ENCODE measurements at regions not wholly inside any gene's neighbourhood (a gene's known extent, or its start where the extent isn't known, plus 50 kb on each side); places are given as distances from the start of the nearest gene placed in this dataset.

DNA sequence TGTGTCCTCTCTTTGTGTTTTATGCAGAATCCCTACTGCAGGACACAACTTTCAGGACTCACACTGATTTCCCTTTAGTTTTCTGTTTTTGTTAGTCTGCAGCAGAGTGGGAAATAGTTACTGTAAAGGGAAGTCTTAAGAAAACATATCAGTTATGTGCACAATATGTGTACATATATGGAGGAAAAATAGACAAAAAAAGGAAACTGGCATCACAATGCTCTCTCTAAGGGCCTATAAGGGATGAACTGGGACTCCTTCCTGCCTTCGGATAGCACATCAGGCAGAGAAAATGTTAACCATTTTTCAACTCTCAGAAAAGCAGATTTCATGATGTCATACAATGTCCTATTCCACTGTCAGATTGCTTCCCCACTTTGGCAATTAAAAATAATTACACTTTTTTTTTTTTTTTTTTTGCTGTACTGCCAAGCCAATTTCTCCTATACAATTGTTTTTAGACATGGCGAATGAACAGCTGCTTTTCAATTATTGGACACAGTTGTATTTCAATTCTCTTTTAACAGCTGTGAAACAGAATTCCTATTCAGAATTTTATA, 112.5 kb upstream of the KCNJ16 start:
- Histone ChIP-seq H3K4me1 (ENCODE audit: insufficient read depth, low read length) (no peaks in the 10 kb centered on the region), H3K27me3 (ENCODE audit: insufficient read depth, low read length, poor library complexity, severe bottlenecking) (no peaks in the 10 kb centered on the region), H3K9me3 (ENCODE audit: low read length) (no peaks in the 10 kb centered on the region), H3K4me3 (ENCODE audit: low read length) (no peak overlapping the region), H3K36me3 (ENCODE audit: insufficient read depth, low read length) (no peaks in the 10 kb centered on the region), H3K27ac (ENCODE audit: low read depth, low read length) (no peak overlapping the region)
- H3K9me3 Mint-ChIP-seq = peaks cover 0 to 5% (median 3%) of the 10 kb centered on the region in 5 donors
- no peak overlapping the region for H3K27ac Mint-ChIP-seq
- ChIA-PET CTCF (no interaction called here), POLR2A (no interaction called here)
- H3K27me3 Mint-ChIP-seq = no peaks in the 10 kb centered on the region
- no peaks in the 10 kb centered on the region for H3K4me1 Mint-ChIP-seq
- H3K4me3 Mint-ChIP-seq = no peak overlapping the region
- no peak for DNase-seq
- no peaks in the 10 kb centered on the region for H3K36me3 Mint-ChIP-seq

DNA sequence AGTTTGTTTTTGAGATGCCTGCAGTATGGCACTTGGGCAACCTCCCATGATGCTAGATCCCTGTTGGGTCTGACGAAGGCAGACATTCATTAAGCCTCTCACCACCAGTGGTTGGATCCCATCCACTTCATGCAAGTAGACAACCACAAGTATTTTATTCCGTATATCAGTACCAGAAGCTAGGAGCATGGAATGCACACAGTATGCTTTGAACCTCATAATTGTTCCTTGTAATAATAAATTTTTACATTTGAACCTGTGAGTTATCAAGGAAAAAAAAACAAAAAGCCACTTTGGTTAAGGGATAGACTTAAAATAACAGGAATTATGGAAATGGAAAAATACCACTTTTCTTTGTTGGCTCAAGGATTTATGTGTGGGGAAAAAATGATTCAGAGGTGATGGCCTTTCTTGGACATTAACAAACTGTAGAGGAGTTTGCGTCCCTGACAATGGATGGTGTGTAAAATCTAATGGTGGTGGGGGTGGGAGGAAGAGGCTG, 107.1 kb upstream of the KCNJ16 start:
- Mint-ChIP-seq H3K27ac (no peak overlapping the region), H3K27me3 (peaks cover 0 to 1% of the 10 kb centered on the region in 2 donors), H3K4me1 (no peaks in the 10 kb centered on the region), H3K4me3 (no peak overlapping the region), H3K9me3 (peaks cover 0 to 5% (median 3%) of the 10 kb centered on the region in 5 donors), H3K36me3 (no peaks in the 10 kb centered on the region)
- Histone ChIP-seq H3K36me3 (ENCODE audit: insufficient read depth, low read length) (no peaks in the 10 kb centered on the region), H3K27me3 (ENCODE audit: insufficient read depth, low read length, poor library complexity, severe bottlenecking) (no peaks in the 10 kb centered on the region), H3K27ac (ENCODE audit: low read depth, low read length) (no peak overlapping the region), H3K4me1 (ENCODE audit: insufficient read depth, low read length) (no peaks in the 10 kb centered on the region), H3K9me3 (ENCODE audit: low read length) (no peaks in the 10 kb centered on the region), H3K4me3 (ENCODE audit: low read length) (no peak overlapping the region)
- POLR2A ChIA-PET = no interaction called here
- no peak for DNase-seq
- CTCF ChIA-PET = no interaction called here

DNA sequence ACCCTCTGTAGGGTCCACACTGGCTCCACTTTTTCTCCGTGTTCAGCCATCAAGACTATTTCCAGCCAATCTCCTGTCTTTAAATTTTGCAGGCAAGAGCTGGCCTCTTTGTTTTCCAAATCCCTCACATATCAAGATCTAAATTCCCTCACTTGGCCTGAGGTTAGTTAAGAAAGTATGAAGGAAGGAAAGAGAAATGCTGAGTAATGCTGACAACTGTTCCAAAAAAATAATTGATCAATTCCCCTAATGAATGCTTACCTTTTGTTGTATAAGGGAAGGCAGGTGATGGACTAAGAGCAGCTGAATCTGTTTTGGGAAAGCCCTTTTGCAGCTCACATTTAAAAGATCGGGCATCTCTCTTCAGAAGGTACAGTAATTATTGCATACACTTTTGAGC, 105.1 kb upstream of the KCNJ16 start:
- Mint-ChIP-seq H3K27me3 (peaks cover 0 to 1% of the 10 kb centered on the region in 2 donors), H3K4me3 (no peak overlapping the region), H3K36me3 (no peaks in the 10 kb centered on the region), H3K27ac (no peak overlapping the region), H3K9me3 (peaks cover 0 to 8% (median 3%) of the 10 kb centered on the region in 5 donors), H3K4me1 (no peaks in the 10 kb centered on the region)
- Histone ChIP-seq H3K27ac (ENCODE audit: low read depth, low read length) (no peak overlapping the region), H3K36me3 (ENCODE audit: insufficient read depth, low read length) (no peaks in the 10 kb centered on the region), H3K4me3 (ENCODE audit: low read length) (no peak overlapping the region), H3K9me3 (ENCODE audit: low read length) (no peaks in the 10 kb centered on the region), H3K27me3 (ENCODE audit: insufficient read depth, low read length, poor library complexity, severe bottlenecking) (no peaks in the 10 kb centered on the region), H3K4me1 (ENCODE audit: insufficient read depth, low read length) (no peaks in the 10 kb centered on the region)
- POLR2A ChIA-PET = no interaction called here
- no peak for DNase-seq
- CTCF ChIA-PET = no interaction called here

DNA sequence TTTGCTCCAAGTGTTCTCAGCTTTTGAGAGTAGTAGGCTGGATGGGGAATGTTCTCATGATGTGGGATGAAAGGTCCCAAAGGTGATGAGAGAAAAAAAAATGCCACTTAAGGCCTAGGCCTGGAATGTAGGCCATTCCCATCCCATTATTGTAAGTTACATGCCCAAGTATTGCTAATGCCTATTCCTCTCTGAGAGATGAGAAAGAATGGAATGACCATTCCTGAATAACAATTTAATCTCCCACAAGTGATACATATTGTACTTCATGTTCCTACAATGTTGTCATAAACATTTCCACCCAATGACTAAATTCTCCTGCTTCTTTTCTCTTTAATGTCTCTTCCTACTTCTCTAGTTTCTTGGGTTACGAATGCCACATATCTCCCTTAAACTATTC, 102.8 kb upstream of the KCNJ16 start:
- Histone ChIP-seq H3K4me1 (ENCODE audit: insufficient read depth, low read length) (no peaks in the 10 kb centered on the region), H3K27ac (ENCODE audit: low read depth, low read length) (no peak overlapping the region), H3K36me3 (ENCODE audit: insufficient read depth, low read length) (no peaks in the 10 kb centered on the region), H3K27me3 (ENCODE audit: insufficient read depth, low read length, poor library complexity, severe bottlenecking) (no peaks in the 10 kb centered on the region), H3K9me3 (ENCODE audit: low read length) (no peaks in the 10 kb centered on the region), H3K4me3 (ENCODE audit: low read length) (no peak overlapping the region)
- Mint-ChIP-seq H3K27ac (no peak overlapping the region), H3K4me1 (no peaks in the 10 kb centered on the region), H3K36me3 (no peaks in the 10 kb centered on the region), H3K9me3 (peaks cover 0 to 8% (median 0%) of the 10 kb centered on the region in 5 donors), H3K4me3 (no peak overlapping the region), H3K27me3 (peaks cover 0 to 1% of the 10 kb centered on the region in 2 donors)
- CTCF ChIA-PET = no interaction called here
- DNase-seq = no peak
- POLR2A ChIA-PET = no interaction called here

DNA sequence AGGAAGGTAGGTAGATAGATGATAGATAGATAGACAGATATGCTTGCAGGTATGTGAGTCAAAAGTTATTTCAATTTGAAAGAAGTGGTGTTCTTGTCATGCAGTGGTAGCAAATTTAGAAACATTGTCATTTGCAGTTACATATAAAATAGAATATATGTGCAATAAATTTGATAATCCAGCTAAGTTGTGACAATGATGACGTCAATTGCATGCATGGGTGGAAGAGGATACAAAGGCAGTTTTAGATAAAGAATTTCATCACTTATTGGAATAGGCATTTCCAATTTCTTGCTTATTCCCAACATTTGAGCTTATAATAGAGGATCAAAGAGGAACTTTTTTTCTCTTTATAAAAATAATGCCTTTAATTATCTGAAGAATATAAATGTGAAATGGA, 99.2 kb upstream of the KCNJ16 start:
- Mint-ChIP-seq H3K27me3 (peaks cover 0 to 1% of the 10 kb centered on the region in 2 donors), H3K9me3 (peaks cover 0 to 7% (median 0%) of the 10 kb centered on the region in 5 donors), H3K4me3 (no peak overlapping the region), H3K4me1 (no peaks in the 10 kb centered on the region), H3K27ac (no peak overlapping the region), H3K36me3 (no peaks in the 10 kb centered on the region)
- DNase-seq = no peak
- no peaks in the 10 kb centered on the region for H3K4me1 ChIP-seq (ENCODE audit: insufficient read depth, low read length)
- no peaks in the 10 kb centered on the region for H3K36me3 ChIP-seq (ENCODE audit: insufficient read depth, low read length)
- no peak overlapping the region for H3K4me3 ChIP-seq (ENCODE audit: low read length)
- no peak overlapping the region for H3K27ac ChIP-seq (ENCODE audit: low read depth, low read length)
- ChIA-PET CTCF (interaction anchor here (1.1 kb wide), 1 partner anchor 12 kb away, joined by 3 read pairs; no protein-coding TSS in a partner anchor), POLR2A (no interaction called here)
- no peaks in the 10 kb centered on the region for H3K9me3 ChIP-seq (ENCODE audit: low read length)
- no peaks in the 10 kb centered on the region for H3K27me3 ChIP-seq (ENCODE audit: insufficient read depth, low read length, poor library complexity, severe bottlenecking)

DNA sequence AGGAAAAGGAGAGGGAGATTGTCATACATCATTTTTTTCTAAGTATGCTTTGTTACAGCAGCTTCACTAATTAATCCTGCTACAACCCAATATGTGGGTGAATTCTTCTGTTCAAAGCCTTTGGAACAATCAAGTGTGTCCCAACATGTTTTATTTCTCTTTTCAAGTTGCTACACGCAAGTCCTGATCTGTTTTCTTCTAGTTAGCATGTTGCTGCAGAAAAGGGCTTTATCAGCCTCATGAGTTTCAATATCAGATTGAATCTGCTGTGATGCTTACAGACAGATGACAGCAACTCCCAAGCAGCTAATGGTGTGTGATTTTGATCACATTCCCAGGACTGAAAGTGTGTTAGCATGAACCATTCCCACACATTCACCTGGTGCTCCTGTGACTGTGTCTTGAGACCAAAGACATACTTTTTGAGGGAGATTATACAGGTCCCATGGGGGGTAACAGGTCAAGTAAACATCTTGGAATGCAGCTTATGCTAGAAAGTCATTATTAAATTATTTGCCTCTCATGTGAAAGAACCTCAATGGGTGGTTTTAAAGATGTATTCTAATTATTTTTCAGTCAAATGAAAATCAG, 96.9 kb upstream of the KCNJ16 start:
- H3K4me1 Mint-ChIP-seq = no peaks in the 10 kb centered on the region
- DNase-seq = no peak
- H3K36me3 Mint-ChIP-seq = no peaks in the 10 kb centered on the region
- H3K27me3 ChIP-seq (ENCODE audit: insufficient read depth, low read length, poor library complexity, severe bottlenecking) = no peaks in the 10 kb centered on the region
- no peak overlapping the region for H3K27ac Mint-ChIP-seq
- no peaks in the 10 kb centered on the region for H3K36me3 ChIP-seq (ENCODE audit: insufficient read depth, low read length)
- no peak overlapping the region for H3K4me3 ChIP-seq (ENCODE audit: low read length)
- POLR2A ChIA-PET = no interaction called here
- no peak overlapping the region for H3K27ac ChIP-seq (ENCODE audit: low read depth, low read length)
- H3K27me3 Mint-ChIP-seq = no peaks in the 10 kb centered on the region
- H3K9me3 ChIP-seq (ENCODE audit: low read length) = no peaks in the 10 kb centered on the region
- no peaks in the 10 kb centered on the region for H3K4me1 ChIP-seq (ENCODE audit: insufficient read depth, low read length)
- no peak overlapping the region for H3K4me3 Mint-ChIP-seq
- CTCF ChIA-PET = no interaction called here
- peaks cover 0 to 5% (median 0%) of the 10 kb centered on the region in 5 donors for H3K9me3 Mint-ChIP-seq

DNA sequence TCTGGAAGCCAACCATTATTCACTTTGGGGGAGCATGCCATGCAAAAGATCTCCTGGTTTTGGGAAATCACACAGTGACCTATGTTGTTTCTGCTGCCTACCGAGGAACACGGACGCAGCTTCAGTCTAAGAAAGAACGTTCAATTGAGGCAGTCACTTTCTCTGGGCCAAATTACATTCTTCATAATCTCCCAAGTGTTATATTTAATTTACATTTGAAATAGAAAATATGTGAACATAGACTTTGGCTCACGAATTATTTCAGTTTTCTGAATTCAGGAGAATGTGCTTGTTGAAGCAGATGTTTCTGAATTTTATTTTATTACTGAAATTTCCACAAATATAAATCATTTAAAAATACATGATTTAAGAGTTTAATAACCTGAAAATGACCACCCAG, 93.6 kb upstream of the KCNJ16 start:
- no peaks in the 10 kb centered on the region for H3K9me3 ChIP-seq (ENCODE audit: low read length)
- H3K27ac ChIP-seq (ENCODE audit: low read depth, low read length) = no peak overlapping the region
- Mint-ChIP-seq H3K9me3 (peaks cover 0 to 3% (median 0%) of the 10 kb centered on the region in 5 donors), H3K36me3 (no peaks in the 10 kb centered on the region), H3K4me1 (no peaks in the 10 kb centered on the region), H3K27me3 (no peaks in the 10 kb centered on the region), H3K4me3 (no peak overlapping the region), H3K27ac (no peak overlapping the region)
- DNase-seq = no peak
- no peaks in the 10 kb centered on the region for H3K27me3 ChIP-seq (ENCODE audit: insufficient read depth, low read length, poor library complexity, severe bottlenecking)
- ChIA-PET POLR2A (no interaction called here), CTCF (no interaction called here)
- H3K4me3 ChIP-seq (ENCODE audit: low read length) = no peak overlapping the region
- no peaks in the 10 kb centered on the region for H3K36me3 ChIP-seq (ENCODE audit: insufficient read depth, low read length)
- H3K4me1 ChIP-seq (ENCODE audit: insufficient read depth, low read length) = no peaks in the 10 kb centered on the region

DNA sequence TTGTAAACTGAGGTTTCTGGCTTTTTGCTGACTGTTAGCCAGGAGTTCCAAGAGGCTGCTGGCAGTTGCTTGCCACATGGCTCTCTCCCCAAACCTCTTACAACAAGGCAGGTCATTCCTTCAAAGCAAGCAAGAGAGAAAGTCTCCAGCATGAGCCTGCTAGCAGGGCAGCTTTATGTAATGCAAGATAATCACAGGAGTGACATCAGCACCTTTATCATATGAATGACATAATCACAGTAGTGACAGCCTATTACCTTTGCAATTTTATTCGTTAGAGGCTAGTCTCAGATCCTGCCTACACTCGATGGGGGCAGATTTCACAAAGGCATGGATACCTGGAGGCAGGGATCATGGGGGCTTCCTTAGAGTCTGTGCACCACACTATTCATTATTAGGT, 79.5 kb upstream of the KCNJ16 start:
- CTCF ChIA-PET = no interaction called here
- H3K9me3 ChIP-seq (ENCODE audit: low read length) = no peaks in the 10 kb centered on the region
- no peak overlapping the region for H3K27ac ChIP-seq (ENCODE audit: low read depth, low read length)
- H3K4me3 Mint-ChIP-seq = no peak overlapping the region
- no peaks in the 10 kb centered on the region for H3K36me3 Mint-ChIP-seq
- POLR2A ChIA-PET = no interaction called here
- H3K4me3 ChIP-seq (ENCODE audit: low read length) = no peak overlapping the region
- no peaks in the 10 kb centered on the region for H3K4me1 Mint-ChIP-seq
- no peaks in the 10 kb centered on the region for H3K27me3 ChIP-seq (ENCODE audit: insufficient read depth, low read length, poor library complexity, severe bottlenecking)
- H3K9me3 Mint-ChIP-seq = peaks cover 0 to 4% (median 2%) of the 10 kb centered on the region in 5 donors
- H3K36me3 ChIP-seq (ENCODE audit: insufficient read depth, low read length) = no peaks in the 10 kb centered on the region
- no peak for DNase-seq
- H3K27ac Mint-ChIP-seq = no peak overlapping the region
- H3K27me3 Mint-ChIP-seq = peaks cover 0 to 4% of the 10 kb centered on the region in 2 donors
- no peaks in the 10 kb centered on the region for H3K4me1 ChIP-seq (ENCODE audit: insufficient read depth, low read length)
